GM21423 (cell line): ENCODE measurements at regions not wholly inside any gene's neighbourhood (a gene's known extent, or its start where the extent isn't known, plus 50 kb on each side); places are given as distances from the start of the nearest gene placed in this dataset.
A peak's percentile ranks its signal among the peaks of the same experiment; 100 is the strongest.

Experiments
- ATAC-seq: cut with Tn5 transposase; IDR thresholded peaks from one replicate; pipeline ENCODE4 v1.9.1; 2021; ENCODE audit warnings: mild to moderate bottlenecking, moderate library complexity; ENCODE audit not compliant: unreplicated experiment

GRCh38 chr7:118013252-118014010 is 140.2 kb upstream of the CTTNBP2 start:
- ATAC-seq = no peak

DNA sequence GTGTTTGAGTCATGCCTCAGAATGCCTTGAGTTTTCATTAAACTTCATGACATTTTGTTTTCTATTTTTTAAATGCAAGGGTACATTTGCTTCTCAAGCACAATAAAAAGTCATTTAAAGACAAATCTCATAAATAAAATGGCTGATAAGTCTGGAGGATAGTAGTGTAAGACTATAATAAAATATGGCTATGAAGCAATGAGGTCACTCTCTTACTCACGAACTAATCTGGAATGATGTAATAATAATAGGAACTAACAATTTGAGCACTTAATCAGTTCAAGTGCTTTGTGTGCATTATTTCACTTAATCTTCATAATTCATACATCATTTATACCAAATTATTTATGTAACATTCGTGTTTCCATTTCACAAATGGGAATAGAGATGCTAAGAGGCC is 149.3 kb upstream of the CTTNBP2 start:
- no peak for ATAC-seq

DNA sequence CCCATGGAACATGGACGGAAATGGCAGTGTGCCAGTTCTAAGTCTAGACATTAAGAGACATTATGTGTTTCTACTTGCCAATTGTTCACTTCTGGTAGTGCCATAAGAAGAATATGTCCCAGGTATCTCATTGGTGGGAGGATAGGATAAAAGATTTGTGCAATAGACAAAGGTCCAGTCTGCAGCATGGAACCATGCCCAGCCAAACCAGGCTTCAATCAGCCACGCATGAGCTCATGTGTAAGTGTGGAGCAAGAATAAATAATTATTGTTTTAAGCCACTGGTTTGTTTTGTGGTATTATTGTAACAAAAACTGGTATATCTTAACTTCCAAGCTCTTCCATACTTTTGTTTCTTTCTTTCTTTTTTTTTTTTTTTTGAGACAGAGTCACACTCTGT is 153.6 kb upstream of the CTTNBP2 start:
- no peak for ATAC-seq

GRCh38 chr7:118028226-118028625 is 155.0 kb upstream of the CTTNBP2 start:
- ATAC-seq = no peak

DNA sequence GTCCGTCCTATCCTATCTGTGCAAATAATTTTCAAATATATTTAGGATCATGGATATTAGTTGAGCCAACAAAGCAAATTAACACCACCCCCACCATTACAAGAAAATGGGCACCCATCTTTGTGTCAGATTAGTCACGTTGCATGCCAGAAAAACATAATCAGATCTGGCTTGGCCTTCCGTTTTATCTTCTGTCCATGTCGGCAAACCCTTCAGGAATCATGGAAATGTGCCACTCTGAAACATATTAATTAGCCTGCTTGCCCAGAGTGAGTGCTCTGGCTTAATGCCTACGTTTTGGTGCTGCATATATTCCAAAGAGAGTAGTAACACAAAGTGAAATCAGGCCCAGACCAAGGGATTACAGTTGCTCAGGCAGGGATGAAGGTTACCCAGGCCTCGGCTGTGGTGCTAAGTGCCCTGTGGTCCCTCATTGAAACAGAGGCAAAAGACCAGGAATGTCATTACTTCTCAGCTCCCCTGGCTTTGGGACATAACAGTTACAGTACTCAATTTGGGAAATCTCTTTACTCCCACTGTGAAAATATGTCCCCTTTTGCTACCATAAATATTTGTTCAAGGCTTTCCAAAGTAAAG is 154.0 kb upstream of the LSM8 start:
- ATAC-seq = no peak

DNA sequence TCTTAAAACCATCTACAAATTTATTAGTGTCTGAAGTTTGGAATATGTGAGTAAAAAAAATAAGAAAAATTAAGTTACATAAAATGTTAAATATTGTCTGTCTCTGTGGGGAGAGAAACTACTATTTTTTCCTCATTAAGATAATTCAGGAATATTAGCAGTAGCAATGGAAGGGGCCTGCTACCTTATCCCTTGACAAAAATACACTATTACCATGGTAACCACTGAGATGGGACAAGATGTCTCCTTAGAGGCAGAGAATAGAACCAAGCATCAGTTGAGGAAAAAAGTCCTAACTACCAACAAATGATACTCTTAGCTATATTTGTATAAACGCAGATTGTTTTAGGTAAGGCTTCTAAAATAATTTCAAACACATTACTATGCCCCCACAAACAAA is 150.7 kb upstream of the LSM8 start:
- ATAC-seq = no peak

DNA sequence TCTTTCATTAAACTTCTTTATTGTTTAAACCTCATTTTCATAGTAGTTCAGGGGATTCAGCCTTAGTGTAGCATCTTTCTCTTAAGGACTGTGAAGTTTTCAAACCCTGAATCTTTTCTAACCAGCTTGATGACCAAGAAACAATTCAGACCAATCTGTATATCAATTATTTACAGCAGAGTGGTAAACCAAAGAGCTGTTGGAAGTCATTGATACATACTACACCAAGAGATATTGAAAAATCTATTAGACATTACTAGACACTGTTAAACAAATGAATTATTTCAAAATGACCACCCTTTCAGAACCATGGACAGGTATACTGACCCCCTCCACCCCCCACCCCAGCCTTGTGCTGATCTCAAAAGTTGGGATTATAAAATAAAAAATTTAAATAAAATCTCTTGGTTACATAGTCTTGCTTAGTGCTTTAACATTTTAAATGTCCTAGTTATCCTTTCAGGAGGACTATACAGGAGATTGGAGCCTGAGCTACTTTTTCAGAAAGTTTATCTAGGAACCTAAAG is 143.9 kb upstream of the LSM8 start:
- ATAC-seq = peak; percentile 39

GRCh38 chr7:118040562-118040961 is 143.4 kb upstream of the LSM8 start:
- ATAC-seq = peak; percentile 85

- no peak for ATAC-seq
Measured at GRCh38 chr7:118041251-118041878, 142.6 kb upstream of the LSM8 start.

DNA sequence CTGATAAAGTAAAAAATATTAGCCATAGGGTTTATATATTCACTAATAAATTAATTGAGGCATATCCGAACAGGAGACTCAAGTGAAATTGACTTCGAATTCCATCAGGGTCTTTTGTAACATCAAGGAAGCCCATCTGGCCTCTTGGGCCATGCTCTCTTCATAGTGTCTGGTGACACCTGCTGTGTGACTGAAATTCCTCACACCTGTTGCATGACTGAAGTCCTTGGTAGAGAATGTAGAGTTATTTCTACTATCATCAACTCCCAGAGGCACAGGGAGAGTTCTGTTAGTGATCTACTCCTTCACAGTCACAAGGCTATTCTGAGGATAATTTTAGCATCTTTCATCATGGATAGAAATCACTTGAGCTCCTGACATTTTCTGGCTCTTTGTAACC is 138.3 kb upstream of the LSM8 start:
- ATAC-seq = no peak

DNA sequence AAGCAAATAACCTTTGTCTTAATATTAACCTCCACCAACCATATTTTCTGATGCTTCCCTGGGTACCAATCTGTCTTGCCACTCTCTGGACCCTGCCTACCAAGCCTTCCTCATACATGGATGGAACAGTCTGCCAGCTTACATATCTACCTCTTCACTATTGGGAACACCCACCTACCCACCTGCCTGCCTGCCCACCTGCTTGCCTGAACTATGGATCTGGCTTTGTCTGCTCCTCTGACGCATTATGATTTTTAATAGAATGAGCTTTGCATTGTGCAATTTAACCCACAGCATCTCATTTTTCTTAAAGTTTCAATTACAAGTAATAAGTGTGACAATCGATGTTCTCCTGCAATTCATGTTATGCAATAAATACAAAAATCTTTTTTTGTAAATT is 137.9 kb upstream of the LSM8 start:
- ATAC-seq = no peak

- no peak for ATAC-seq
Measured at GRCh38 chr7:118046801-118047200, 137.2 kb upstream of the LSM8 start.

GRCh38 chr7:118052336-118052735 is 131.6 kb upstream of the LSM8 start:
- no peak for ATAC-seq

- ATAC-seq = no peak
Measured at GRCh38 chr7:118053353-118053752, 130.6 kb upstream of the LSM8 start.

- no peak for ATAC-seq
Measured at GRCh38 chr7:118054529-118054928, 129.4 kb upstream of the LSM8 start.

DNA sequence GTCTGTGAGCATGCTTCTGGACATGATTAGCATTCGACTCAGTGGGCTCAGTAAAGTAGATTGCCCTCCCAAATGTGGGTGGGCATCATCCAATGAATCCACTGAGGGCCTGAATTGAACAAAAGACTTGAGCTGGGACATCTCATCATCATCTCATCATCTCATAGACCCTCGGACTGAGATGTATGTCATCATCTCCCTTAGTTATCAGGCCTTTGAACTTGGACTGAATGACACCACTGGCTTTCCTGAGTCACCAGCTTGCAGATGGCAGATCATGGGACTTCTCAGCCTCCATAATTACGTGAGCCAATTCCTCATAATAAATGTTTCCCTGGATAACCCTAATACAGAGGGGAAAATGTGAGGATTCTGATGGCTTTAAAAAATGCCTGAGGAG is 128.3 kb upstream of the LSM8 start:
- ATAC-seq = no peak

GRCh38 chr7:118057404-118057803 is 126.6 kb upstream of the LSM8 start:
- no peak for ATAC-seq

DNA sequence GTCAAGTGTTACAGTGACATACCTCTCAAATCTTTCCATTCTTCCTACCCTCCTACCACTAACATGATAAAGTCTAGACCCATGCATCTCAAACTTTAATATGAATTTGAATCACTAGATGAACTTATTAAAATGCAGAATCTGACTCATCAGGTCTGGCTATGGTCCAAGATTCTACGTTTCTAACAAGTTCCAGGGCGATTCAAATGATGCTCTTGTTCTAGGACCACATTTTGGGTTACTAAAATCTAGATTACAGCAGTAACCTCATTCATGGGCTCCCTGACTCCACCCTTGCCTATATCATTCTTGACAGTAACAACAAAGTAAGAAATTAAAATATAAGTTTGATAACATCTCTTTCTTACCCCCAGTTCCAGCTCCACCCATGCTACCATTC is 124.8 kb upstream of the LSM8 start:
- no peak for ATAC-seq

DNA sequence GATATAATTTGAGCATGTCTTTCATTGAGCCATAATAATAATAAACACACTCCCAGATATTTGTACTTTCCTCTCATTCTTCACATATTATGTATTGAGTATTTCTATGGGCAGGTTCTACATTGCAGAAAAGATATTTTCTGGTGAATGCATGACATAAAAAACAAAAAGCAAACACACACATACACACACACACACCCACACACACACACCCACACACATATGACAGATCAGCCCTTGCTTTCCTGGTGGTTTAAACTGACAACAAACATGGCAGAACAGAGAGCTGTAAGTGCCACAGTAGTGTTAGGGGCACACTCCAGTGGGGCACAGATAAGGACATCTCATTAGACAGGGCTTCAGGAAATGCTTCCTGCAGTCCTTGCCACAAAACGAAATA is 123.3 kb upstream of the LSM8 start:
- ATAC-seq = no peak

DNA sequence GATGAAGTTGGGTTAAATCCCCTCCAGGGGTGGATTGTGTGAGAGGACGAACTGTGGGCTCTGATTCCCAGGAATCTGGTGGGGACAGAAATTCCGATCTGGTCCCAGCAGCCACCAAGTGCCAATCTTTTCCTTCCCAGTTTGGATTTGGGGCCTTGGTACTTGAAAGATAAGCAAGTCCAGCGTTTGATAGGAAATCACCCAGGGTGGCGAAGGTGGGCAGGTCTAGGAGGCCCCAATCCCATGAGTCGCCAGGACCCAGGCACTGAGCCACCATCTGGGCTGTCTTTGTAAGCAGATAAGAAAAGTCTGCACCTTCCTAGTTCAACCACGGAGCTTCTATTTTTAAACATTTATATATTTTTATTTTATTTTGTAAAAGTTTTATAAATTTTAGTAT is 122.6 kb upstream of the LSM8 start:
- no peak for ATAC-seq

GRCh38 chr7:118072893-118073674 is 110.9 kb upstream of the LSM8 start:
- ATAC-seq = no peak
